ENCODE measurements at regions not wholly inside any gene's neighbourhood (a gene's known extent, or its start where the extent isn't known, plus 50 kb on each side); places are given as distances from the start of the nearest gene placed in this dataset.

DNA sequence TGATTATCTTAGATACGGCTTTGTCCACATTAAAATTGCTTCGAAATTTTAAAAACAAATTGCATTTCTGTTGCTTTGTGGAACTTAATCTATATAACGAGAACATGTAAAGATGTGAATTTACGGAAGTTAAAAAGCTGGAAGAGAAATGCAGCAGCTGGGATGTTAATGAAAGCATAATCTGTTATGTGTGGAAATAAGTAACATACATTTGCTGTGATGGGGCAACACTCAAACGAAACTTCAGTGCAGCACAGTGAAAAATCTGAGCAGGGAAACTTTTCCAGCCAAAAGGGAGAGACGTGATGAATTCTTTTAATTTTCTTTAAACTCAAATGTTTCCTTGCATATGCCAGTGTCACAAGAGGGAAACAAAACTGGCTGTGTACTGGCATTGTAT lies 276.7 kb upstream of the LMCD1 start:
- Histone ChIP-seq H3K27me3 (ENCODE audit: control insufficient read depth in 1 of 2, insufficient read depth in 2 of 2, low read length in 2 of 2) (no peaks in the 10 kb centered on the region), H3K4me3 (ENCODE audit: low read depth in 1 of 2, low read length in 2 of 2) (no peak overlapping the region), H3K27ac (ENCODE audit: low read depth, low read length) (no peak overlapping the region), H3K4me1 (ENCODE audit: insufficient read depth, low read length) (no peaks in the 10 kb centered on the region), H3K36me3 (ENCODE audit: insufficient read depth, low read length) (no peaks in the 10 kb centered on the region), H3K9me3 (ENCODE audit: low read length) (no peaks in the 10 kb centered on the region), H3K9ac (ENCODE audit: low read length) (no peak overlapping the region)

GRCh38 chr3:8233938-8234337 lies 267.7 kb upstream of the LMCD1 start:
- Histone ChIP-seq H3K9ac (ENCODE audit: low read length) (no peak overlapping the region), H3K4me1 (ENCODE audit: insufficient read depth, low read length) (peaks cover 3% of the 10 kb centered on the region), H3K9me3 (ENCODE audit: low read length) (no peaks in the 10 kb centered on the region), H3K4me3 (ENCODE audit: low read depth in 1 of 2, low read length in 2 of 2) (no peak overlapping the region), H3K36me3 (ENCODE audit: insufficient read depth, low read length) (no peaks in the 10 kb centered on the region), H3K27me3 (ENCODE audit: control insufficient read depth in 1 of 2, insufficient read depth in 2 of 2, low read length in 2 of 2) (no peaks in the 10 kb centered on the region), H3K27ac (ENCODE audit: low read depth, low read length) (no peak overlapping the region)

- Histone ChIP-seq H3K36me3 (ENCODE audit: insufficient read depth, low read length) (no peaks in the 10 kb centered on the region), H3K9me3 (ENCODE audit: low read length) (peaks cover 4% of the 10 kb centered on the region), H3K4me1 (ENCODE audit: insufficient read depth, low read length) (peaks cover 6% of the 10 kb centered on the region), H3K27me3 (ENCODE audit: control insufficient read depth in 1 of 2, insufficient read depth in 2 of 2, low read length in 2 of 2) (no peaks in the 10 kb centered on the region), H3K4me3 (ENCODE audit: low read depth in 1 of 2, low read length in 2 of 2) (no peak overlapping the region), H3K9ac (ENCODE audit: low read length) (no peak overlapping the region), H3K27ac (ENCODE audit: low read depth, low read length) (no peak overlapping the region)
These were observed 265.4 kb upstream of the LMCD1 start for GRCh38 chr3:8236264-8236663.

DNA sequence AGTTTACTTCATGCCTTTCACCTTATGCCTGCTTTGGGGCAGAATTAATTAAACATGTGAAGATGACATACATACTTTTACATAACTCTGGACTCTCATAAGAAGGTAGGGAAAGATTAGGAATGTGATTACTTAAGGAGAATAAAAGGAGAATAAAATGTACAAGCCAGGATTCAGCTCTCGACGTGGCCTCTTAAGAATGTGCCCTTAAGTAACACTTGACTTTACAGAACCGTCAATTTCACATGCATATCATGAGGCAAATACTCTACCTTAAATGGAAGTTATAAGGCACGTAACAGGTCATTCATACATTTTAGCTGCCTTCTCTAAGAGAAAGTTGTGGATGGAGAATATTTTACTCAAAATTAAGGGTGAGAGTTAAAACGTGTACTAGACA lies 263.7 kb upstream of the LMCD1 start:
- Histone ChIP-seq H3K36me3 (ENCODE audit: insufficient read depth, low read length) (no peaks in the 10 kb centered on the region), H3K4me3 (ENCODE audit: low read depth in 1 of 2, low read length in 2 of 2) (no peak overlapping the region), H3K9ac (ENCODE audit: low read length) (no peak overlapping the region), H3K4me1 (ENCODE audit: insufficient read depth, low read length) (peaks cover 6% of the 10 kb centered on the region), H3K9me3 (ENCODE audit: low read length) (peaks cover 8% of the 10 kb centered on the region), H3K27me3 (ENCODE audit: control insufficient read depth in 1 of 2, insufficient read depth in 2 of 2, low read length in 2 of 2) (no peaks in the 10 kb centered on the region), H3K27ac (ENCODE audit: low read depth, low read length) (no peak overlapping the region)

GRCh38 chr3:8238432-8238831 lies 263.2 kb upstream of the LMCD1 start:
- H3K27ac ChIP-seq (ENCODE audit: low read depth, low read length): no peak overlapping the region
- no peak overlapping the region for H3K4me3 ChIP-seq (ENCODE audit: low read depth in 1 of 2, low read length in 2 of 2)
- H3K9ac ChIP-seq (ENCODE audit: low read length): no peak overlapping the region
- peaks cover 6% of the 10 kb centered on the region for H3K4me1 ChIP-seq (ENCODE audit: insufficient read depth, low read length)
- H3K9me3 ChIP-seq (ENCODE audit: low read length): peaks cover 8% of the 10 kb centered on the region
- H3K36me3 ChIP-seq (ENCODE audit: insufficient read depth, low read length): no peaks in the 10 kb centered on the region
- no peaks in the 10 kb centered on the region for H3K27me3 ChIP-seq (ENCODE audit: control insufficient read depth in 1 of 2, insufficient read depth in 2 of 2, low read length in 2 of 2)

- H3K36me3 ChIP-seq (ENCODE audit: insufficient read depth, low read length): no peaks in the 10 kb centered on the region
- no peak overlapping the region for H3K4me3 ChIP-seq (ENCODE audit: low read depth in 1 of 2, low read length in 2 of 2)
- H3K9ac ChIP-seq (ENCODE audit: low read length): no peak overlapping the region
- H3K9me3 ChIP-seq (ENCODE audit: low read length): peaks cover 8% of the 10 kb centered on the region
- peaks cover 6% of the 10 kb centered on the region for H3K4me1 ChIP-seq (ENCODE audit: insufficient read depth, low read length)
- no peak overlapping the region for H3K27ac ChIP-seq (ENCODE audit: low read depth, low read length)
- H3K27me3 ChIP-seq (ENCODE audit: control insufficient read depth in 1 of 2, insufficient read depth in 2 of 2, low read length in 2 of 2): no peaks in the 10 kb centered on the region
These were observed 262.5 kb upstream of the LMCD1 start for GRCh38 chr3:8239095-8239494.

GRCh38 chr3:8239718-8240695 lies 261.6 kb upstream of the LMCD1 start:
- Histone ChIP-seq H3K36me3 (ENCODE audit: insufficient read depth, low read length) (no peaks in the 10 kb centered on the region), H3K4me1 (ENCODE audit: insufficient read depth, low read length) (peaks cover 6% of the 10 kb centered on the region), H3K9me3 (ENCODE audit: low read length) (peaks cover 8% of the 10 kb centered on the region), H3K27me3 (ENCODE audit: control insufficient read depth in 1 of 2, insufficient read depth in 2 of 2, low read length in 2 of 2) (no peaks in the 10 kb centered on the region), H3K27ac (ENCODE audit: low read depth, low read length) (no peak overlapping the region), H3K9ac (ENCODE audit: low read length) (no peak overlapping the region), H3K4me3 (ENCODE audit: low read depth in 1 of 2, low read length in 2 of 2) (no peak overlapping the region)

- H3K36me3 ChIP-seq (ENCODE audit: insufficient read depth, low read length): no peaks in the 10 kb centered on the region
- no peak overlapping the region for H3K4me3 ChIP-seq (ENCODE audit: low read depth in 1 of 2, low read length in 2 of 2)
- no peaks in the 10 kb centered on the region for H3K27me3 ChIP-seq (ENCODE audit: control insufficient read depth in 1 of 2, insufficient read depth in 2 of 2, low read length in 2 of 2)
- no peak overlapping the region for H3K27ac ChIP-seq (ENCODE audit: low read depth, low read length)
- H3K9me3 ChIP-seq (ENCODE audit: low read length): peaks cover 4% of the 10 kb centered on the region
- H3K4me1 ChIP-seq (ENCODE audit: insufficient read depth, low read length): no peaks in the 10 kb centered on the region
- no peak overlapping the region for H3K9ac ChIP-seq (ENCODE audit: low read length)
These were observed 255.6 kb upstream of the LMCD1 start for GRCh38 chr3:8246070-8246469.

GRCh38 chr3:8253201-8253600 lies 248.4 kb upstream of the LMCD1 start:
- H3K4me3 ChIP-seq (ENCODE audit: low read depth in 1 of 2, low read length in 2 of 2): no peak overlapping the region
- H3K27me3 ChIP-seq (ENCODE audit: control insufficient read depth in 1 of 2, insufficient read depth in 2 of 2, low read length in 2 of 2): no peaks in the 10 kb centered on the region
- H3K9me3 ChIP-seq (ENCODE audit: low read length): no peaks in the 10 kb centered on the region
- no peak overlapping the region for H3K9ac ChIP-seq (ENCODE audit: low read length)
- no peaks in the 10 kb centered on the region for H3K4me1 ChIP-seq (ENCODE audit: insufficient read depth, low read length)
- no peak overlapping the region for H3K27ac ChIP-seq (ENCODE audit: low read depth, low read length)
- H3K36me3 ChIP-seq (ENCODE audit: insufficient read depth, low read length): no peaks in the 10 kb centered on the region

GRCh38 chr3:8254489-8254888 lies 247.1 kb upstream of the LMCD1 start:
- no peaks in the 10 kb centered on the region for H3K9me3 ChIP-seq (ENCODE audit: low read length)
- H3K9ac ChIP-seq (ENCODE audit: low read length): no peak overlapping the region
- no peaks in the 10 kb centered on the region for H3K4me1 ChIP-seq (ENCODE audit: insufficient read depth, low read length)
- H3K4me3 ChIP-seq (ENCODE audit: low read depth in 1 of 2, low read length in 2 of 2): no peak overlapping the region
- no peak overlapping the region for H3K27ac ChIP-seq (ENCODE audit: low read depth, low read length)
- no peaks in the 10 kb centered on the region for H3K27me3 ChIP-seq (ENCODE audit: control insufficient read depth in 1 of 2, insufficient read depth in 2 of 2, low read length in 2 of 2)
- no peaks in the 10 kb centered on the region for H3K36me3 ChIP-seq (ENCODE audit: insufficient read depth, low read length)

GRCh38 chr3:8255725-8256124 lies 245.9 kb upstream of the LMCD1 start:
- Histone ChIP-seq H3K9me3 (ENCODE audit: low read length) (no peaks in the 10 kb centered on the region), H3K9ac (ENCODE audit: low read length) (no peak overlapping the region), H3K36me3 (ENCODE audit: insufficient read depth, low read length) (no peaks in the 10 kb centered on the region), H3K27ac (ENCODE audit: low read depth, low read length) (no peak overlapping the region), H3K4me3 (ENCODE audit: low read depth in 1 of 2, low read length in 2 of 2) (no peak overlapping the region), H3K4me1 (ENCODE audit: insufficient read depth, low read length) (no peaks in the 10 kb centered on the region), H3K27me3 (ENCODE audit: control insufficient read depth in 1 of 2, insufficient read depth in 2 of 2, low read length in 2 of 2) (no peaks in the 10 kb centered on the region)
